GM18499 (cell line): ENCODE measurements at regions not wholly inside any gene's neighbourhood (a gene's known extent, or its start where the extent isn't known, plus 50 kb on each side); places are given as distances from the start of the nearest gene placed in this dataset.

Source experiments
- ATAC-seq: cut with Tn5 transposase; IDR thresholded peaks from one replicate; pipeline ENCODE4 v1.9.1; 2021; ENCODE audit warnings: moderate number of reproducible peaks; ENCODE audit not compliant: insufficient read depth, unreplicated experiment

GRCh38 chr2:22557406-22557805 lies 827.6 kb upstream of the KLHL29 start:
- ATAC-seq: no peak

DNA sequence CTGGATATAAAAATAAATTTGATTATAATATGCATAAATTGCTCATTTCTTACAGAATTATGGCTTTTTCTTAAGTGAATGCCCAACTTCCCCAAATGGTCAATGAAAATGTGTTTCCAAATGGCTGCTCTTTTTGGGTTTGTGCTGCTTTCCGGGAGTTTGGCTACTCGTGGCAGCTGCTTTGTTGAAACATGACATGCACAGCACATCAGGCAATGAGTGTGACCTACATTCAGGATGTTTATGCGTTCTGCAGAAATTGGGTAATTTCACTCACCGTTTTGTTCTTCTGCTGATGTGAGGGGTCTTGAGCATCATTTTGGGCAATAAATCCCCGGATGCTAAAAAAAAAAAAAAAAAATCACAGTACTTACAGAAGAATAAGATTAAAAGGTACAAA lies 825.0 kb upstream of the KLHL29 start:
- ATAC-seq: no peak

- no peak for ATAC-seq
These were observed 805.6 kb upstream of the KLHL29 start for GRCh38 chr2:22579341-22579740.

GRCh38 chr2:22582107-22582506 lies 802.9 kb upstream of the KLHL29 start:
- ATAC-seq: no peak

GRCh38 chr2:22596306-22596705 lies 788.7 kb upstream of the KLHL29 start:
- no peak for ATAC-seq

- ATAC-seq: no peak
These were observed 784.8 kb upstream of the KLHL29 start for GRCh38 chr2:22600156-22600555.

GRCh38 chr2:22600999-22601398 lies 784.0 kb upstream of the KLHL29 start:
- no peak for ATAC-seq

DNA sequence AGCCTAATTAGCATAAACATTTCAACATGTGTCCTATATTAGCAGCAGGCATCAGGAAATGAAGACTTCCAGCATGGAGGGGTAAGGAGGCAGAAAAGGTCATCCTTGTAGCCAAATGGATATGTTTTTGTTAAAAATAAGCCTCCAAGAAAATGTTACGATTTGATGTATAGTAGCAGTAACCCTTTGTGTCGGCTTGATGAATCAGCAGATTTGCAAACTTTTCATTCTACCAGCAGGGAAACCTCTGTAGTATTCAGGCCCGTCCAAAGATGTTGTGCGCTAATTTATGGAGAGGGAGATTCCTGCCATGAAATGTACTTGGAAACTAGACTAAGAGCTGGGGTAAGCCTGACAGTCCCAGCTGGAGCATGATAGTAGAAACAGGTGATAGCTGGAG lies 780.8 kb upstream of the KLHL29 start:
- no peak for ATAC-seq

DNA sequence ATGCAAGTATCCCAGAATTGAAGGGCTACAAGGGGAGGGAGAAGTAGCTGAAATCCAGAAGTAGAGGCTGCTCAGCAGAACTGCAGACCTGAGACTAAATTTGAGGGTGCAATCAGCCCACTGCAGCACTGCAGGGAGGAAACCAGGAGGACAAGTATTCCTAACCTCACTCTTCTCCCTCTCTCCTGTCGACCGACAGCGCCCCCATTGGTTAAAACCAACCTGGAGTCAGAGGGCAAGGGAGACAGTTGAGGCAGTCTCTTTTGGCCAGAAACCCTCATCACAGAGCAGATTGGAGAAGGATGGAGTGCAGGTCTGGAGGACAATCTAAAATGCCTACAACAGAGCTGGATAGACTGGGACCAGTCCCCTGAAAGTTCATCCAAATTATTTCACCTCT lies 768.9 kb upstream of the KLHL29 start:
- ATAC-seq: no peak

DNA sequence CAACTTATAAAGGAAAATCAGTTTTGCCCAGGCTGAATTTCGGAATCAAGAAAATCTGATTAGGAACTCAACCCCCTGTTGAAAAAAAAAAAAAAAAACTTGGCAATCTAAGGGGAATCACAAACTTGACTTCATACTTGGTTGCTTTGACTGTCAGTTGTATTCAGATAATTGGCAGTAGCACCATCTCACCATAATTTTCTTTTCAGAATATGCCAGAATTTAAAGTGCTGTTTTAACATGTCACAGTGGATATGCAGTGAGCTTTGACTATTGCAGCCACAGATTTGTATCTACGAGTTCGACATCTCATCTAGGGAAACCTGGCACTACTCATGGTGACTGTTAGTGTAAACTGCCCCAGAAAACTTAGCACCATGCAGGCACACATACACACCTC lies 761.4 kb upstream of the KLHL29 start:
- no peak for ATAC-seq

DNA sequence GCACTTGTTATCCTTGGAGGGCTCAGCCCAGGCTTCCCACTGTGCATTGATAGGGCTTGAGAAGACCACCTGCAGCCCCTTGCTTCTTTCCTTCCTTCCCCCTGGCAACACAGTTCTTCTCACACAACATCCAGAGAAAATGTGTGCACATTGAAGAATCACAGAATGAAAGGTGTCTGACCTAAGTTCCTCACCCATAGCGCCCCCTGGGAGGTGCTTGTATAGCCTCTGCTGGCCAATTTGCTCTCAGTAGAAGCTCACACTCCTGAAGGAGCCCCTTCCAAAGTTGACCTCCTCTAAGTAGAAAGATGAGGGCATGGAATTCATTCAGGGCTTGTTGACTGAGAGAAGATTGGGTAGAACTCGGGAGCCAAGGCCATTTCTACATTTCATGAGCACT lies 758.4 kb upstream of the KLHL29 start:
- no peak for ATAC-seq

DNA sequence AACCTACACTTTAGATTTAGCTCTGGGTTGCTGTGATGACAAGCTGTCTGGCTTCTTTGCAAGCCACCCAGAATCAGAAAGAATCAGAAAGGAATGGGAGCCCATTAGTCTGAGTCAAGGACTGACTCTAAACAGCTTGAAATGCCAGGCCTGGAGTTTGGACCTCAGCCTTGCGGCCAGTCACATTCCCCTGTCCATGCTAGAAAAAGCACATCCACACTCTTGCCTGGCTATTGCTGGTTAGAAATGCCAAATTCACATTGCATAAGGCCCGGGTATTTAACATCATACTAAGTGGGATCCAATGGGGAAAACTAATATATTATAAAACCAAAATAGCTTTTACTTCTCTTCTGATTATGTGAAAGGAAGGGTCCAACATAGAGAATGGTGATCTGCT lies 756.8 kb upstream of the KLHL29 start:
- ATAC-seq: no peak

GRCh38 chr2:22628906-22629305 lies 756.1 kb upstream of the KLHL29 start:
- no peak for ATAC-seq

GRCh38 chr2:22634167-22634566 lies 750.8 kb upstream of the KLHL29 start:
- ATAC-seq: no peak

GRCh38 chr2:22656426-22656825 lies 728.6 kb upstream of the KLHL29 start:
- ATAC-seq: no peak

DNA sequence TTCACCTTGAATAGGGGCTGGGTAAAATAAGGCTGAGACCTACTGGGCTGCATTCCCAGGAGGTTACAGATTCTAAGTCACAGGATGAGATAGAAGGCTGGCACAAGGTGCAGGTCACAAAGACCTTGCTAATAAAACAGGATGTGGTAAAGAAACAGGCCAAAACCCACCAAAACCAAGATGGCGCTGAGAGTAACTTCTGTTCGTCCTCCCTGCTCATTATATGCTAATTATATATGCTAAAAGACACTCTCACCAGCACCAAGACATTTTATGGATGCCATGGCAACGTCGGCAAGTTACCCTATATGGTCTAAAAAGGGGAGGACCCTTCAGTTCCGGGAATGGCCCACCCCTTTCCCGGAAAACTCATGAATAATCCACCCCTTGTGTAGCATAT lies 711.5 kb upstream of the KLHL29 start:
- no peak for ATAC-seq

- no peak for ATAC-seq
These were observed 701.1 kb upstream of the KLHL29 start for GRCh38 chr2:22683914-22684313.

DNA sequence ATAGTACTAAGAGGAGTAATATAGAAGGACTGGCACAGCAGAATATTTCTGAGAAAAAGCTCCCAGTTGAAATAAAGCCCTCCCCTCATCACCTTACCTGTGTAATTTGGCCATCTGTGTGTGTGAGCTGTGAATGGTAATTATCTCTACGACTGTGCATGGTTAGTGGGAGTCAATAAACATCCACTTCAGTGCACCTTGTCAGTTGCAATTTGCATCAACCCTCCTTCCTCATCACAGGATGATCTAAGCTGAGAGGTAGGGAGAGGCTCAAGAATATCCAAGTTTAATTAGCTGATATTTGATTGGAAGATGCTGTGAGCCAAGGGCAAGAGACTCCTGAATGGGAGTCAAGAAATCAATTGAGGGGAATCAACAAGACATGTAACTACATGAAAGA lies 694.9 kb upstream of the KLHL29 start:
- ATAC-seq: no peak

DNA sequence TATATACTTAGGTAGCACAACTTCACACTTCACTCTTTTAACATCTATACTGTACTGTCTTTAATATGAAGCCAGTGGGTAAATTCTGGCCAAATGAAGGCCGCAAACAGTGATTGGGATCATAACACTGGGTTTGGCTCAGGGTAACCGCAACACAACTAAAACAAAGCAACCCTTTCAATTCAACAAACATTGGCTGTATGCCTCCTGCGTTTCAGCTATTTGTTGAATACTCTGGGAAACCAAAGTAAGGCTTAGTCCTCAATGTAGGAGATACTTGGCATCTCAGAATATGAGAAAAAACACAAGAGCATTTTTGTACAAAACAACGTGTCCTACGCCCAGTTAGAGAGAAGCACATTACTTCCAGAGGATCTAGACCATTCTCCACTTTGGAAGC lies 693.3 kb upstream of the KLHL29 start:
- no peak for ATAC-seq

DNA sequence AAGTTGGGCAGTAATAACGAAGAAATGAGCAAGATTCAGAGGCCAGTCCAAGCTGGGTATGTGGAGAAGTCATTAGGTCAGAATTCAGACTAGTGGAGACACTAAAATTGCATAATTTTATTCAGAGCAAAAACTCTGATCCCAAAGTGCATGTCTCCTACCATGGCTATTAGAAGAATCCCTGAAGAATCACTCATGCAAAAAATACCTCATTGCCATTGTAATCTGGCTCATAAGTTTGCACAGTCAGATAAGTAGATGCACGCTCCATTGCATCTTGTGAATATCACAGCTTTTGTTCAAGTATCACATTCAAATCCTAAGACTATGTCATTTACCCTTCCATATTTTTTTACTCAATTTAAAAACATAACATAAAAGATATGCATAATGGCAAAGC lies 692.2 kb upstream of the KLHL29 start:
- ATAC-seq: no peak

DNA sequence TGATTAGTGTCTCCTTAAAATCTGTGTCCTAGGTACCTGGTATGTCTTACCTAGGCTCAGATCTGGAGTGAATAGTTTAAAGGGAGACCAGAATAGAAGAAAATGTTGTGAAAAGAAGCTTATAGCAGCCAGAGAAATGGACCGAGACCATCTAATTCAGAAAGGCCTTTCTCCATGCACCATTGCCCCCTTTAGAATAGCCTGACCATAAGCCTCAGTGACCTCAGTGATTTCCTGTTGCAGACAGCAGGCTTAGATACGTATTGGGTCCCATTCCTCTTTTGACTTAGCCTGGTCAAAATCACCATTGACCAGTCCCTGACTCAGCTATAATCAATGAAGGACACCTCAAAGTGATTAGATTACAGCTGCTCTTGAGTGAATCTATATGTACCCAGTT lies 690.7 kb upstream of the KLHL29 start:
- no peak for ATAC-seq

DNA sequence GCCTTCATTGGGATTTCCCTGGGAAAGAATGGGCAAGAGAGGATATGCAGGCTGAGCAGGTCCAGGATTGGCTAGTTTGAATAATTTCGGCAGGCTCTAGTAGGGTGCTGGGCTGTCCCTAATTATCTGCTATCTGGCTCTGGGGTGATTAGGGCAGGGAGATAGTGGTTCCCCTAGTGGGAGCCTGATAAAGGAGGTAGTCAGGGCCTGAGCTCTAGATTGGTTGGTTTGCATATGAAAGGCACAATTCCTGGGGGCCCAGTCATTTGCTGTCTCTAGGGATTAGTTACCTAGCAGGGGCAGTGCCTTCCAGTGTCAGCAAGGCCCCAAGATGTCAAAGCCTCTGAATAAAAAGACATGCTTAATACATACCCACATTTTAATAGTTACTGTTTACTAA lies 690.1 kb upstream of the KLHL29 start:
- no peak for ATAC-seq

DNA sequence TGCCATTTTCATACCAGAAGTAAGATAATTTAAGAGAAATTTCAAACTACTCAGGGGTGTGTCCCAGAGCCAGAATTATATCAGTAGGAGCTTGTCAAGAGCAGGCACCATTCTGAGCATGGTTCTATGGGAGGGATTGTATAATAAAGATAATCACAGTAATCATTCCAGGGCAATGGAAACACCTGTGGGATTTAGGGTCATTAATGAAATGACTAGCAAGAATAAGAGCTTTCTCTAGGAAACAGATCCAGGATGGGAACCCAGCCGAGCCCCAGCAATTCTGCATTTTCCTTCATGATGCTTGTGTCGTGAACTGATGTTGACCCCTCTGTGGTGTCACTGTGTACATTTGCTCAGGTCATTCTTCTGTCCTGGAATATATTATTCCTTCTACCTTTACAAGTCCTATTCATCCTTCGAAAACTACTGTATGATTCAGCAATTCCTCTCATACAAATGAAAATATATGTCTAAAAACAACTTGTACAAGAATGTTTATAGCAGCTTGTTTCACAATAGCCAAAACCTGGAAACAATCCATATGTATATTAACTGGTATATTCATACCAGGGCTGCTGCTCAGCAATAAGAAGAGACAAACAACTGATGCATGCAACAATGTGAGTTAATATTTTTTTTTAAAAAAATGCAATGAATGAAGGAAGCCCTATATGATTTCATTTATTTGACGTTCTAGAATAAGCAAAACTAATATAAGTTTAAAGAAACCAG lies 687.8 kb upstream of the KLHL29 start:
- no peak for ATAC-seq
